Lower leg skin (tissue), 3 donors: ENCODE measurements at regions not wholly inside any gene's neighbourhood (a gene's known extent, or its start where the extent isn't known, plus 50 kb on each side); places are given as distances from the start of the nearest gene placed in this dataset.
"Not testable (repeated sequence)": the region's sequence is repeated elsewhere in the genome, so short reads cannot be mapped to it uniquely, and the experiment has no call there.

Experiments used
- POLR2A ChIP-seq, 2 donors: fragments of 450-650 bp; IDR thresholded peaks; one replicate each; pipeline ENCODE4 v1.6.1; 2016 to 2017; ENCODE audit warnings: antibody characterized with exemption in 2 of 2, mild to moderate bottlenecking in 1 of 2, moderate library complexity in 1 of 2
- TF ChIP-seq, protein P1 (sequence below), 3 donors: fragments of 450-650 bp; IDR thresholded peaks; one replicate each; pipeline ENCODE4 v1.5.1; 2016; ENCODE audit warnings: antibody characterized with exemption in 3 of 3, mild to moderate bottlenecking in 3 of 3, moderate library complexity in 2 of 3

DNA sequence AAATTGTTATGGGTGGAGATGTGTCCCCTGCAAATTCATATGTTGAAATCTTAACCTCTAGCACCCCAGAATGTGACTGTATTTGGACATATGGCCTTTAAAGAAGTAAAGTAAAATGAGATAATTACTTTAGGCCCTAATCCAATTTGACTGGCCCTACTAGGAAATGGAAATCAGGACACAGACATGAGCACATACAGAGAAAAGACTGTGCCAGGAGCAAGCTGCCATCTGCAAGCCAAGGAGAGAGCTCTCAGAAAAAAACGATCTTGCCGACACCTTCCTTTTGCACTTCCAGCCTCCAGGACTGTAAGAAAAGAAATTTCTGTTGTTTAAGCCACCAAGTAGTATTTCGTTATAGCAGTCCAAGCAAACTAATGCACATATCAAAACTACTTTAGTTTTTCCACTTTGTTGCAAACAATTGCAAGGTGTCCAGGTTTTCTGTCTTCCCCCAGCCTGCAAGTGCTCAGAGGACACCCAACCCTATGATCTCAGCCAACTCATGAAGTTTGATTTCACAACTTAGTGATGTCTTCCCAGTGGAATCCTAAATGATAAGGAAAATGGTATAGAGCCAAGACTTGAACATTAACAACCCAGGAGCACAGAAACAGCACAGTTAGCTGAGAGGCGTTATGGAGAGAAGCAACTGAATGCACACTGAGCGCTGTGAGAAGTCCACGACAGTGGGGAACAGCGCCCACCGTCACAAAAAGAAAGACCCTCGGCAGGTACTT is 351.2 kb downstream of the BCL2L11 start:
- TF ChIP-seq, protein P1, sequence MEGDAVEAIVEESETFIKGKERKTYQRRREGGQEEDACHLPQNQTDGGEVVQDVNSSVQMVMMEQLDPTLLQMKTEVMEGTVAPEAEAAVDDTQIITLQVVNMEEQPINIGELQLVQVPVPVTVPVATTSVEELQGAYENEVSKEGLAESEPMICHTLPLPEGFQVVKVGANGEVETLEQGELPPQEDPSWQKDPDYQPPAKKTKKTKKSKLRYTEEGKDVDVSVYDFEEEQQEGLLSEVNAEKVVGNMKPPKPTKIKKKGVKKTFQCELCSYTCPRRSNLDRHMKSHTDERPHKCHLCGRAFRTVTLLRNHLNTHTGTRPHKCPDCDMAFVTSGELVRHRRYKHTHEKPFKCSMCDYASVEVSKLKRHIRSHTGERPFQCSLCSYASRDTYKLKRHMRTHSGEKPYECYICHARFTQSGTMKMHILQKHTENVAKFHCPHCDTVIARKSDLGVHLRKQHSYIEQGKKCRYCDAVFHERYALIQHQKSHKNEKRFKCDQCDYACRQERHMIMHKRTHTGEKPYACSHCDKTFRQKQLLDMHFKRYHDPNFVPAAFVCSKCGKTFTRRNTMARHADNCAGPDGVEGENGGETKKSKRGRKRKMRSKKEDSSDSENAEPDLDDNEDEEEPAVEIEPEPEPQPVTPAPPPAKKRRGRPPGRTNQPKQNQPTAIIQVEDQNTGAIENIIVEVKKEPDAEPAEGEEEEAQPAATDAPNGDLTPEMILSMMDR (IDR thresholded peaks at IDR 0.05) = not testable (repeated sequence)
- not testable (repeated sequence) for TF ChIP-seq POLR2A (IDR thresholded peaks at IDR 0.05)
